Endothelial cell of umbilical vein (primary cell): ENCODE measurements at regions not wholly inside any gene's neighbourhood (a gene's known extent, or its start where the extent isn't known, plus 50 kb on each side); places are given as distances from the start of the nearest gene placed in this dataset.

ENCODE experiments used
- BruUV-seq: library from RNA; stranded (reverse); fragments of 400-500 nt; replicated peaks from 2 replicates; lab custom pipeline; 2021; lab: Mats Ljungman, UMichigan
- CTCF ChIA-PET: fragments of 300-600, 350-600 bp; sonication (Branson Sonifier 250); formaldehyde crosslinking; loops from one replicate; lab custom pipeline; 2021; ENCODE audit warnings: antibody characterized with exemption, inconsistent platforms; lab: Charles Lee
- POLR2A ChIA-PET: fragments of 300-600, 350-600 bp; sonication (Branson Sonifier 250); formaldehyde crosslinking; loops from one replicate; lab custom pipeline; 2021; ENCODE audit warnings: antibody characterized with exemption, inconsistent platforms; lab: Charles Lee
- DNase-seq: peaks from one replicate; pipeline ENCODE4 v3.0.0-alpha.2; 2011; ENCODE audit warnings: low read depth, low spot score
- FAIRE-seq: peaks from 2 replicates; lab custom pipeline; 2011; peaks lifted over from hg19 to GRCh38; lab: Jason Lieb, UNC
- H2AFZ ChIP-seq: 2 replicates; pipeline ENCODE4 v1.6.0; 2012; ENCODE audit warnings: low read depth, low read length, control low read depth, inconsistent platforms
- H3K27ac ChIP-seq: 2 replicates; pipeline ENCODE4 v1.5.1; 2011; ENCODE audit warnings: low read depth, mild to moderate bottlenecking, control low read depth, low read length, moderate library complexity; ENCODE audit not compliant: insufficient read depth
- H3K27me3 ChIP-seq, 2 experiments: 2 replicates each; pipeline versions ENCODE4 v1.6.0 to v1.6.1; 2011; ENCODE audit warnings: low read length in 2 of 2, mixed read lengths in 1 of 2; ENCODE audit not compliant: control insufficient read depth in 2 of 2, insufficient read depth in 2 of 2
- H3K36me3 ChIP-seq, 2 experiments: 2 replicates in 1 of 2; 3 replicates in 1 of 2; pipeline ENCODE4 v1.5.1; 2011; ENCODE audit warnings: low read length in 2 of 2, mild to moderate bottlenecking in 1 of 2, moderate library complexity in 1 of 2; ENCODE audit not compliant: control insufficient read depth in 2 of 2, insufficient read depth in 2 of 2; ENCODE audit errors: extremely low read depth in 1 of 2
- H3K4me1 ChIP-seq: 3 replicates; pipeline ENCODE4 v1.5.1; 2011; ENCODE audit warnings: mild to moderate bottlenecking, low read length; ENCODE audit not compliant: control insufficient read depth, insufficient read depth; ENCODE audit errors: extremely low read depth
- H3K4me2 ChIP-seq: 2 replicates; pipeline ENCODE4 v1.6.1; 2011; ENCODE audit warnings: low read length, control low read depth, mixed read lengths; ENCODE audit not compliant: insufficient read depth
- H3K4me3 ChIP-seq, 3 experiments: fragments of 200-600 bp in 1 of 3; sonication (generic), shearing (Covaris generic) in 1 of 3; replicated peaks in 1 of 3; 2 replicates each; pipeline ENCODE4 v1.5.1; 2011 to 2016; ENCODE audit warnings: control low read depth in 3 of 3, low read length in 3 of 3, mild to moderate bottlenecking in 2 of 3, inconsistent platforms in 1 of 3, low read depth in 1 of 3, moderate library complexity in 1 of 3; ENCODE audit not compliant: insufficient read depth in 1 of 3
- H3K79me2 ChIP-seq: 2 replicates; pipeline ENCODE4 v1.6.0; 2012; ENCODE audit warnings: low read length, inconsistent platforms; ENCODE audit not compliant: control insufficient read depth, insufficient read depth
- H3K9ac ChIP-seq: replicated peaks from 2 replicates; pipeline ENCODE3; 2011; ENCODE audit warnings: low read length, control low read depth; ENCODE audit not compliant: insufficient read depth; ENCODE audit errors: extremely low read depth
- H3K9me1 ChIP-seq: replicated peaks from 3 replicates; pipeline ENCODE4 v1.6.0; 2011; ENCODE audit warnings: mild to moderate bottlenecking, low read length; ENCODE audit not compliant: control insufficient read depth, insufficient read depth; ENCODE audit errors: extremely low read depth
- H3K9me3 ChIP-seq: replicated peaks from 2 replicates; pipeline ENCODE4 v1.5.1; 2012; ENCODE audit warnings: low read length, inconsistent platforms; ENCODE audit not compliant: control insufficient read depth, insufficient read depth
- H4K20me1 ChIP-seq: replicated peaks from 2 replicates; pipeline ENCODE3; 2011; ENCODE audit warnings: mild to moderate bottlenecking, low read length; ENCODE audit not compliant: control insufficient read depth, insufficient read depth; ENCODE audit errors: extremely low read depth
- EZH2 ChIP-seq: IDR thresholded peaks from 2 replicates; pipeline ENCODE4 v1.6.1; 2012; ENCODE audit warnings: borderline replicate concordance, low read depth, mild to moderate bottlenecking, moderate library complexity, low read length, inconsistent platforms; ENCODE audit not compliant: severe bottlenecking
- FOS ChIP-seq: IDR thresholded peaks from 2 replicates; pipeline ENCODE4 v1.6.1; 2011; ENCODE audit warnings: mild to moderate bottlenecking, low read length, moderate library complexity, borderline replicate concordance; ENCODE audit not compliant: insufficient read depth
- GATA2 ChIP-seq: IDR thresholded peaks from 2 replicates; pipeline ENCODE4 v1.7.0; 2011; ENCODE audit warnings: low read depth, mild to moderate bottlenecking, moderate library complexity, mixed read lengths, low read length; ENCODE audit not compliant: insufficient read length, insufficient read depth
- JUN ChIP-seq: IDR thresholded peaks from 2 replicates; pipeline ENCODE4 v1.6.1; 2011; ENCODE audit warnings: borderline replicate concordance, low read depth; ENCODE audit not compliant: insufficient read length, insufficient read depth
- MYC ChIP-seq: IDR thresholded peaks from one replicate; pipeline ENCODE4 v1.6.1; 2011; ENCODE audit warnings: mild to moderate bottlenecking, low read depth, low read length
- POLR2A ChIP-seq: IDR thresholded peaks from 2 replicates; pipeline ENCODE4 v1.6.1; 2012; ENCODE audit warnings: low read depth, mild to moderate bottlenecking, control low read depth, low read length
- POLR2AphosphoS5 ChIP-seq: IDR thresholded peaks from 2 replicates; pipeline ENCODE4 v1.6.1; 2012; ENCODE audit warnings: low read depth, mild to moderate bottlenecking, control low read depth, low read length, moderate library complexity; ENCODE audit not compliant: insufficient read depth
- dilution Hi-C: fragments of 300-500 bp; cut with MboI; formaldehyde crosslinking; loops from one replicate; pipeline ENCODE4 v1.15.0; 2019; ENCODE audit warnings: low sequenced_read_pairs; ENCODE audit not compliant: extremely low pct_ligation_motif_present
- intact Hi-C: fragments of 100-400 bp; cut with micrococcal nuclease; formaldehyde crosslinking; loops from one replicate; pipeline ENCODE4 v1.10.0; 2022
- TF ChIP-seq, protein P1 (sequence below), 2 donors: IDR thresholded peaks; 1 replicate in 1 of 2; 2 replicates in 1 of 2; pipeline ENCODE4 v1.5.1; 2011; ENCODE audit warnings: low read length in 2 of 2, mild to moderate bottlenecking in 2 of 2, moderate library complexity in 2 of 2, control low read depth in 1 of 2, inconsistent platforms in 1 of 2, low read depth in 1 of 2; ENCODE audit not compliant: insufficient read depth in 1 of 2; ENCODE audit errors: extremely low read depth in 1 of 2
- TF ChIP-seq, protein P2 (sequence below): IDR thresholded peaks from 2 replicates; pipeline ENCODE4 v1.6.1; 2011; ENCODE audit not compliant: insufficient read depth, insufficient read length

DNA sequence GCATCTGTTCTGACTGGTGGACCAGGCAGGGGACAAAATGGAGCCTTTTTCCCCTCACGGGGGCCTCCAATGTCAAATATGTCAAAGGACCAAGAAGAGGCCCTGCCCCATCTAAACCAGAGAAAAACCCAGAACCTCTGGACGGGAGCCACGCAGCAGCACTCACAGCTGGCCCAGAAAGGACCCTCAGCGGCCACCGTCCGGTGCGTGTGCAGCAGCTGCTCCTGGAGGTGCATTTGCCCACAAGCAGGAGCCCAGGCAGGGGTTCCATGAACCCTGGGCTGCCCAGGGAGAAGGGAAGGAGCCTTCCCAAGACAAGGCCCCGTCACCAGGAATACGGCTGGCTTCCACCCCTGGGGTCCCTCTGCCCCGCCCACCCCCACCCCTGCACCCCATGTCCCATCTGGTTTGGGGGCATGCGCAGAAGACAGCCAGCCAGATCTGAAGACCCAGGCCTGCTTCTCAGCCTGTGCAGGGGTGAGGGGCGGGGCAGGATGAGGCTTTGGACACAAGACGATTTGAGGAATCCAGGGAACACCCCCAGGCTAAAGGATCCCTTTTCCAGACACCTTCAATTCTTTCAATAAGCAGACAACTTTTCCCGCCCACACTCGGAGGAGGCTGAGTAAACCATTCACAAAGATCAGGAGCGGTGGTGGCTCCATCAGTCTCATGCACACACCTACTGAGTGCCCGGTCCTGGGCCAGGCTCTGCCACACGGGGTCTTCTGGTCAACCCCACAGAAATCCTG is 423.1 kb downstream of the SHANK2 start:
- no peak overlapping the region for H3K9ac ChIP-seq
- H3K4me2 ChIP-seq = no peak overlapping the region
- ChIA-PET CTCF (no interaction called here), POLR2A (no interaction called here)
- H3K9me3 ChIP-seq = no peaks in the 10 kb centered on the region
- H4K20me1 ChIP-seq = no peaks in the 10 kb centered on the region
- H3K27me3 ChIP-seq = peaks cover 0 to 5% of the 10 kb centered on the region in 2 experiments
- no peaks in the 10 kb centered on the region for H3K79me2 ChIP-seq
- H2AFZ ChIP-seq = no peak overlapping the region
- no peak overlapping the region for H3K27ac ChIP-seq
- H3K9me1 ChIP-seq = no peaks in the 10 kb centered on the region
- H3K4me1 ChIP-seq = no peaks in the 10 kb centered on the region
- no peak for DNase-seq
- TF ChIP-seq MYC = no peak
- TF ChIP-seq, protein P1, sequence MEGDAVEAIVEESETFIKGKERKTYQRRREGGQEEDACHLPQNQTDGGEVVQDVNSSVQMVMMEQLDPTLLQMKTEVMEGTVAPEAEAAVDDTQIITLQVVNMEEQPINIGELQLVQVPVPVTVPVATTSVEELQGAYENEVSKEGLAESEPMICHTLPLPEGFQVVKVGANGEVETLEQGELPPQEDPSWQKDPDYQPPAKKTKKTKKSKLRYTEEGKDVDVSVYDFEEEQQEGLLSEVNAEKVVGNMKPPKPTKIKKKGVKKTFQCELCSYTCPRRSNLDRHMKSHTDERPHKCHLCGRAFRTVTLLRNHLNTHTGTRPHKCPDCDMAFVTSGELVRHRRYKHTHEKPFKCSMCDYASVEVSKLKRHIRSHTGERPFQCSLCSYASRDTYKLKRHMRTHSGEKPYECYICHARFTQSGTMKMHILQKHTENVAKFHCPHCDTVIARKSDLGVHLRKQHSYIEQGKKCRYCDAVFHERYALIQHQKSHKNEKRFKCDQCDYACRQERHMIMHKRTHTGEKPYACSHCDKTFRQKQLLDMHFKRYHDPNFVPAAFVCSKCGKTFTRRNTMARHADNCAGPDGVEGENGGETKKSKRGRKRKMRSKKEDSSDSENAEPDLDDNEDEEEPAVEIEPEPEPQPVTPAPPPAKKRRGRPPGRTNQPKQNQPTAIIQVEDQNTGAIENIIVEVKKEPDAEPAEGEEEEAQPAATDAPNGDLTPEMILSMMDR (IDR thresholded peaks at IDR 0.05; ENCODE audit: extremely low read depth in 1 of 2, insufficient read depth in 1 of 2, low read depth in 1 of 2, low read length in 2 of 2) = no peak
- no peak for TF ChIP-seq JUN
- no peak for TF ChIP-seq POLR2A
- TF ChIP-seq, protein P2, sequence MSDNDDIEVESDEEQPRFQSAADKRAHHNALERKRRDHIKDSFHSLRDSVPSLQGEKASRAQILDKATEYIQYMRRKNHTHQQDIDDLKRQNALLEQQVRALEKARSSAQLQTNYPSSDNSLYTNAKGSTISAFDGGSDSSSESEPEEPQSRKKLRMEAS = no peak
- dilution Hi-C loops = no loop called here
- H3K36me3 ChIP-seq = no peaks in the 10 kb centered on the region
- intact Hi-C loops = no loop called here
- no peak for FAIRE-seq
- no TSS peak for BruUV-seq
- no peak overlapping the region for H3K4me3 ChIP-seq

DNA sequence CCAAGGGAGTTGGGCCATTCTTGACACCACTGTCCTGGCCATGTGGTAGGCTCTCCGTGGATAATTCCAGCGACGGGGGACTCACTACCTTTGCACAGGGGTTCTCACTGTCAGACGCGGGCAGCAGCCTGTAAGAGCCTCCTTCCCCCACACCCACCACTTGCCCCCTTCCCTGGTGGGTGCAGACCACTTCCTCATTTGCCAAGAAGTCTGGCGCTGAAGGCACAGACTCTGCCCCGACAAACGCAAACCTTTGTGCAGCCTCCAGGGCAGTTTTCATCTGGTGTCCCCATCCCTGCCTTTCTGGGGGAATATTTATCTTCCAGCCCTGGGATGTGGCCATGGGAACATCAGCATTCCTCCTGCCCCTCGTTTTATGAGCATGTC is 422.5 kb downstream of the SHANK2 start:
- DNase-seq (no peak), FAIRE-seq (no peak)
- Histone ChIP-seq H3K4me3 (no peak overlapping the region), H3K4me2 (no peak overlapping the region), H3K9me3 (no peaks in the 10 kb centered on the region), H2AFZ (no peak overlapping the region), H3K9me1 (no peaks in the 10 kb centered on the region), H3K27me3 (peaks cover 0 to 5% of the 10 kb centered on the region in 2 experiments), H3K4me1 (no peaks in the 10 kb centered on the region), H3K27ac (no peak overlapping the region), H3K9ac (no peak overlapping the region), H3K36me3 (no peaks in the 10 kb centered on the region), H4K20me1 (no peaks in the 10 kb centered on the region), H3K79me2 (no peaks in the 10 kb centered on the region)
- dilution Hi-C loops = no loop called here
- no peak for TF ChIP-seq POLR2AphosphoS5
- no peak for TF ChIP-seq POLR2A
- no peak for TF ChIP-seq GATA2
- TF ChIP-seq FOS = no peak
- no peak for TF ChIP-seq EZH2
- TF ChIP-seq MYC = no peak
- no peak for TF ChIP-seq JUN
- TF ChIP-seq, protein P1 (IDR thresholded peaks at IDR 0.05; ENCODE audit: extremely low read depth in 1 of 2, insufficient read depth in 1 of 2, low read depth in 1 of 2, low read length in 2 of 2) = no peak
- TF ChIP-seq, protein P2 = no peak
- BruUV-seq = no TSS peak
- intact Hi-C loops = no loop called here
- ChIA-PET POLR2A (no interaction called here), CTCF (no interaction called here)
